ENCODE measurements at regions not wholly inside any gene's neighbourhood (a gene's known extent, or its start where the extent isn't known, plus 50 kb on each side); places are given as distances from the start of the nearest gene placed in this dataset.

- Histone ChIP-seq H3K9me3 (ENCODE audit: low read length) (no peaks in the 10 kb centered on the region), H3K4me3 (ENCODE audit: low read depth, low read length, poor library complexity, severe bottlenecking) (no peak overlapping the region), H3K4me2 (ENCODE audit: low read length) (no peak overlapping the region), H3K27ac (ENCODE audit: low read depth, low read length, poor library complexity, severe bottlenecking) (no peak overlapping the region), H3K79me2 (ENCODE audit: insufficient read depth, low read length) (no peaks in the 10 kb centered on the region), H2AFZ (ENCODE audit: low read length) (no peak overlapping the region), H3K9ac (ENCODE audit: low read length) (no peak overlapping the region), H3F3A (ENCODE audit: insufficient read depth, low read length) (no peaks in the 10 kb centered on the region), H3K36me3 (ENCODE audit: insufficient read depth, low read length) (no peaks in the 10 kb centered on the region), H3K4me1 (ENCODE audit: insufficient read depth, low read length, severe bottlenecking) (no peaks in the 10 kb centered on the region), H3K27me3 (ENCODE audit: insufficient read depth, low read length) (no peaks in the 10 kb centered on the region), H4K20me1 (ENCODE audit: insufficient read depth, low read length) (no peaks in the 10 kb centered on the region), H3K9me2 (ENCODE audit: low read depth, low read length) (no peaks in the 10 kb centered on the region)
- TF ChIP-seq EZH2 (IDR thresholded peaks at IDR 0.05; ENCODE audit: borderline replicate concordance, low read length), result no peak
- TF ChIP-seq CTCF (IDR thresholded peaks at IDR 0.05; ENCODE audit: low read length), result no peak
Measured at GRCh38 chr7:37557571-37558209, 109.0 kb upstream of the ELMO1 start.

DNA sequence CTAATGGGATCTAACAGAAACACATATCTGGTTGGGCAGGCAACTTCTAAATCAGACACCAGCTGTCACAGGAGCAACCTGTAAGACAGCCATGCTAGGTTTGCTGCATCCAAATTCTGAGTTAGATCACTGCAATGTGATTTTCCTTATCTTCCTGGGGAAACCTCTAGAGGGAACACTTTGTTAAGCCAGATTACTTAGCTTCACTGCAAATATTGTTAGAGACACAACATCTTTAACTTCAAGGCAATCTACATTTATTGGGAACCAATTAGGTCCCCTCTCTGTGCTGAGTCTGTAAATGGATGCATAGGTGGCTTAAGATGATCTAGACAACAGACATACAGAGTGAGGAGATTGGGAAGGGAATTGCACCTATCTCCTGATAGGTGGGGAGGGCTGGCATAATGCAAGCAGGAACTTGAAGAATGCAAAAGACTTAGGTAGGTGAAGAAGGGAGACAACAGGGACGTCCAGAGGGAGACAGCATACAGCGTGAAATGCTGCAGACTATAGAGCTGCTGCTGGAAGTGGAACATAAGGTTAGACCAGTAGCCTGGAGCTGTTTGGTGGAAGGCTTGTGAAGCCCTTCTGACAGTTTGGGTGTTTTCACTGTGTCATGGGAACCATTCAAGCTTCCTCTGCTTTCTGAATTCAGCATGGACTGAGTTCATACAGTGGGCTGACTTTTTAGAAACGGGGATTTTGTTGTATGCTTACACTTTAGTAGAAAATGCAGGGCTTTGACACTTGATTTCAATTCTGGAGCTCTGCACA, 109.8 kb upstream of the ELMO1 start:
- Histone ChIP-seq H3K9me2 (ENCODE audit: low read depth, low read length) (no peaks in the 10 kb centered on the region), H3K79me2 (ENCODE audit: insufficient read depth, low read length) (no peaks in the 10 kb centered on the region), H2AFZ (ENCODE audit: low read length) (no peak overlapping the region), H3K36me3 (ENCODE audit: insufficient read depth, low read length) (no peaks in the 10 kb centered on the region), H3K4me3 (ENCODE audit: low read depth, low read length, poor library complexity, severe bottlenecking) (no peak overlapping the region), H3K27me3 (ENCODE audit: insufficient read depth, low read length) (no peaks in the 10 kb centered on the region), H3K4me2 (ENCODE audit: low read length) (no peak overlapping the region), H3K27ac (ENCODE audit: low read depth, low read length, poor library complexity, severe bottlenecking) (no peak overlapping the region), H3K4me1 (ENCODE audit: insufficient read depth, low read length, severe bottlenecking) (no peaks in the 10 kb centered on the region), H3K9ac (ENCODE audit: low read length) (no peak overlapping the region), H3K9me3 (ENCODE audit: low read length) (no peaks in the 10 kb centered on the region), H3F3A (ENCODE audit: insufficient read depth, low read length) (no peaks in the 10 kb centered on the region), H4K20me1 (ENCODE audit: insufficient read depth, low read length) (no peaks in the 10 kb centered on the region)
- TF ChIP-seq CTCF (IDR thresholded peaks at IDR 0.05; ENCODE audit: low read length) (no peak), EZH2 (IDR thresholded peaks at IDR 0.05; ENCODE audit: borderline replicate concordance, low read length) (no peak)

DNA sequence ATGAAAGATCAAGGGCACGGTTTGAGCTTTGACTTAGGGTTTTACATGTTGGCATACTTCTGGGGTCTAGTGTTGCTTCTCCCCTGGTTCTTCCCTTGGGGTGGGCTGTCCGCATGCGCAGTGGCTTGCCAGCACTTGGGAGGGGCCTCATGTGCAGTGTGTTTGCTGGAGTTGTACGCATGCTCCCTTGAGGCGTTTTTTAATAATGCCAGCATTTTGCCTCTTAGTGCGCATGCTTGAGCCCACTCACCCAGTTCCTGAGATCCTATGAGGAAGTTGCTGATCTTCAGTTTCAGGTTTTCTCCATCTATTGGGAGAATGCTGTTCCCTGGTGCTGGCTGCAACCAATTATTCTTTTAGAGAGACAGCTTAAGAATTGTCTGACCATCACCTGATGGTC, 113.4 kb upstream of the GPR141 start:
- Histone ChIP-seq H3K4me2 (ENCODE audit: low read length) (no peak overlapping the region), H3K4me3 (ENCODE audit: low read depth, low read length, poor library complexity, severe bottlenecking) (no peak overlapping the region), H3K9ac (ENCODE audit: low read length) (no peak overlapping the region), H3K9me3 (ENCODE audit: low read length) (no peaks in the 10 kb centered on the region), H3K36me3 (ENCODE audit: insufficient read depth, low read length) (no peaks in the 10 kb centered on the region), H3K9me2 (ENCODE audit: low read depth, low read length) (no peaks in the 10 kb centered on the region; the same call in 1 of the 2 replicates), H2AFZ (ENCODE audit: low read length) (no peak overlapping the region), H3K27me3 (ENCODE audit: insufficient read depth, low read length) (no peaks in the 10 kb centered on the region), H4K20me1 (ENCODE audit: insufficient read depth, low read length) (no peaks in the 10 kb centered on the region), H3F3A (ENCODE audit: insufficient read depth, low read length) (no peaks in the 10 kb centered on the region), H3K27ac (ENCODE audit: low read depth, low read length, poor library complexity, severe bottlenecking) (no peak overlapping the region), H3K4me1 (ENCODE audit: insufficient read depth, low read length, severe bottlenecking) (no peaks in the 10 kb centered on the region), H3K79me2 (ENCODE audit: insufficient read depth, low read length) (no peaks in the 10 kb centered on the region)
- no peak for TF ChIP-seq EZH2 (IDR thresholded peaks at IDR 0.05; ENCODE audit: borderline replicate concordance, low read length)
